ENCODE measurements at regions not wholly inside any gene's neighbourhood (a gene's known extent, or its start where the extent isn't known, plus 50 kb on each side); places are given as distances from the start of the nearest gene placed in this dataset.

- Histone ChIP-seq H3K4me3 (no peak overlapping the region), H3K4me1 (ENCODE audit: low read depth) (no peaks in the 10 kb centered on the region), H3K27me3 (peaks cover 10% of the 10 kb centered on the region), H3K9me3 (ENCODE audit: low read depth) (no peaks in the 10 kb centered on the region), H3K36me3 (no peaks in the 10 kb centered on the region), H3K27ac (no peak overlapping the region)
- TF ChIP-seq CTCF (IDR thresholded peaks at IDR 0.05; ENCODE audit: low read depth, low read length) = no peak
- no peak for DNase-seq (ENCODE audit: low read depth in 1 of 2, low spot score in 1 of 2)
Observed at GRCh38 chr18:75779910-75780309, 352.4 kb upstream of the SMIM21 start.

DNA sequence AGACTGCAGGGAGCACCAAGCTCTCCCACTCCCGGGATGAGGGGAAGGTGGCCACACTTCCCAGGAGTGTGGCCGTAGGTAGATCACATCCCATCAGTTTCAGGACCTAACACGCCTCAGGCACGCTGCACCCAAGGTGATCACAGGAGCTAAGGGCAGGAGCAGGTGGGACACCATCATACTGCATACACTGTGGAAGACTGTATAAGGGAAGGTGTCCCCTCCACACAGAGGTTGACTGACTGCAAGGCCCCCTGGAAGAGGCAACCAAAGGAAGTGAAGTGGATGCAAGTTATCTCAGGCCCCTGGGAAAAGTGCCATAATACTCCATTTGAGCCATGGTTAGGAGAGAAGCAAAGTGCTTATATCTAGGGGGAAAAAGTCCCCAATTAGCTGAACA is 351.9 kb upstream of the SMIM21 start:
- H3K27me3 ChIP-seq = peaks cover 10% of the 10 kb centered on the region
- H3K4me1 ChIP-seq (ENCODE audit: low read depth) = no peaks in the 10 kb centered on the region
- H3K9me3 ChIP-seq (ENCODE audit: low read depth) = no peaks in the 10 kb centered on the region
- no peak for DNase-seq (ENCODE audit: low read depth in 1 of 2, low spot score in 1 of 2)
- H3K4me3 ChIP-seq = no peak overlapping the region
- no peaks in the 10 kb centered on the region for H3K36me3 ChIP-seq
- TF ChIP-seq CTCF (IDR thresholded peaks at IDR 0.05; ENCODE audit: low read depth, low read length) = no peak
- H3K27ac ChIP-seq = no peak overlapping the region

DNA sequence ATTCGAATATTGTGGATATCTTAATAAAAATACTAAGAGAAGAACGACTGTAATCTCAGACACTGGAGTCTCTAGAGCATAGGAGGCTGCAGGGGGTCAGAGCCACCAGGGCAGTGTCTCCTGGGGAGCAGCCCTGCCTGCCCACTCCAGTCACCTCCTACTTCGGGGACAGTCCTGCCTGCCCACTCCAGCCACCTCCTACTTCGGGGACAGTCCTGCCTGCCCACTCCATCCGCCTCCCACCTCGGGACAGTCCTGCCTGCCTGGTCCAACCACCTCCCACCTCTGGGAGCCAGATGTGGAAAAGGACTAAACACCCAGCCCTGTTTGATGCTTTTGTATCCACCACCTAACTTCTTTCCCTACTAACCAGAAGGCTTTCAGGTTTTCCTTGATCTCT is 350.1 kb upstream of the SMIM21 start:
- DNase-seq (ENCODE audit: low read depth in 1 of 2, low spot score in 1 of 2) = no peak
- H3K27me3 ChIP-seq = peaks cover 10% of the 10 kb centered on the region
- no peak for TF ChIP-seq CTCF (IDR thresholded peaks at IDR 0.05; ENCODE audit: low read depth, low read length)
- H3K4me1 ChIP-seq (ENCODE audit: low read depth) = no peaks in the 10 kb centered on the region
- no peak overlapping the region for H3K4me3 ChIP-seq
- H3K27ac ChIP-seq = no peak overlapping the region
- no peaks in the 10 kb centered on the region for H3K9me3 ChIP-seq (ENCODE audit: low read depth)
- no peaks in the 10 kb centered on the region for H3K36me3 ChIP-seq

DNA sequence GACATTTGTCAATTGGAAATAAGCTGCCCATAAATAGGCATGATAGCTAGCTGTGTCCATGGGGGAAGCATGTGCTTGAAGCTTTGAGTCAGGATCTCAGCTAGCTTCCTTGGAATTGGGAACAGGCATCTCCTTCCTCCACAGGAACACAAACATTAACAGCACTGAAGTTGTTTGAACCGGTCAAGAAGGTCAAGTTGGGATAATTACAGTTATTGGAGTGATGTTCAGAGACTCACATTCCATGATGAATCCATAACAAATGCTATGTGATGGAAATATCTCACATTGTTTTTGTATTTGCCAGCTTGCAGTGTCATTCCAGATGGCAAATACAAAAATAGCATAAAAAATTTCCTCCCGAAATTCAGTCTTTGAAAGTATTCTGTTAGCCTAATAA is 347.6 kb upstream of the SMIM21 start:
- no peak overlapping the region for H3K4me3 ChIP-seq
- no peaks in the 10 kb centered on the region for H3K4me1 ChIP-seq (ENCODE audit: low read depth)
- no peaks in the 10 kb centered on the region for H3K9me3 ChIP-seq (ENCODE audit: low read depth)
- no peaks in the 10 kb centered on the region for H3K36me3 ChIP-seq
- no peak for DNase-seq (ENCODE audit: low read depth in 1 of 2, low spot score in 1 of 2)
- H3K27me3 ChIP-seq = peaks cover 10% of the 10 kb centered on the region
- H3K27ac ChIP-seq = no peak overlapping the region
- TF ChIP-seq CTCF (IDR thresholded peaks at IDR 0.05; ENCODE audit: low read depth, low read length) = no peak

GRCh38 chr18:75773618-75774017 is 346.1 kb upstream of the SMIM21 start:
- no peaks in the 10 kb centered on the region for H3K9me3 ChIP-seq (ENCODE audit: low read depth)
- H3K36me3 ChIP-seq = no peaks in the 10 kb centered on the region
- no peaks in the 10 kb centered on the region for H3K4me1 ChIP-seq (ENCODE audit: low read depth)
- H3K27ac ChIP-seq = no peak overlapping the region
- TF ChIP-seq CTCF (IDR thresholded peaks at IDR 0.05; ENCODE audit: low read depth, low read length) = no peak
- no peak overlapping the region for H3K4me3 ChIP-seq
- no peak for DNase-seq (ENCODE audit: low read depth in 1 of 2, low spot score in 1 of 2)
- peaks cover 3% of the 10 kb centered on the region for H3K27me3 ChIP-seq

GRCh38 chr18:75762758-75763157 is 335.3 kb upstream of the SMIM21 start:
- Histone ChIP-seq H3K27me3 (no peaks in the 10 kb centered on the region), H3K9me3 (ENCODE audit: low read depth) (no peaks in the 10 kb centered on the region), H3K4me3 (no peak overlapping the region), H3K4me1 (ENCODE audit: low read depth) (no peaks in the 10 kb centered on the region), H3K36me3 (no peaks in the 10 kb centered on the region), H3K27ac (no peak overlapping the region)
- no peak for DNase-seq (ENCODE audit: low read depth in 1 of 2, low spot score in 1 of 2)
- TF ChIP-seq CTCF (IDR thresholded peaks at IDR 0.05; ENCODE audit: low read depth, low read length) = no peak
